ENCODE measurements at regions not wholly inside any gene's neighbourhood (a gene's known extent, or its start where the extent isn't known, plus 50 kb on each side); places are given as distances from the start of the nearest gene placed in this dataset.
A peak's percentile ranks its signal among the peaks of the same experiment; 100 is the strongest.

- in situ Hi-C loops (cut with MboI) (no loop called here), intact Hi-C loops (cut with micrococcal nuclease) (no loop called here)
- no peak overlapping the region for H3K27ac ChIP-seq (ENCODE audit: extremely low read depth, low read depth, low read length)
- ChIA-PET POLR2A (interaction anchor here (0.6 kb wide), 1 partner anchor 11 kb away, joined by 3 read pairs; no protein-coding TSS in a partner anchor), CTCF (ENCODE audit: low intra/inter-chr PET ratio) (no interaction called here)
- WGBS (ENCODE audit: insufficient coverage, low coverage, missing lambda C conversion rate) = 1% methylated on average over 4 of the region's 4 CpGs
- FAIRE-seq (no peak), ATAC-seq (no peak), DNase-seq (ENCODE audit: extremely low read depth in 1 of 4, low spot score in 3 of 4) (no peak)
- H2AFZ ChIP-seq (ENCODE audit: low read depth, low read length) = no peak overlapping the region
- no peaks in the 10 kb centered on the region for H4K20me1 ChIP-seq (replicated peaks; ENCODE audit: control insufficient read depth, insufficient read depth, low read length)
- no peak overlapping the region for H3K4me2 ChIP-seq (ENCODE audit: insufficient read depth, low read length)
- BruUV-seq (replicated peaks) = no TSS peak
- no peak overlapping the region for H3K4me3 ChIP-seq
- H3K9ac ChIP-seq (ENCODE audit: insufficient read depth in 1 of 2, low read depth in 2 of 2, low read length in 2 of 2) = no peak overlapping the region
- no peaks in the 10 kb centered on the region for H3K9me1 ChIP-seq (ENCODE audit: control insufficient read depth, insufficient read depth, low read length)
- 0 out of 2 replicates have a peak, but pooled peaks have one; percentile 23 for TF ChIP-seq SPI1 (IDR thresholded peaks at IDR 0.05; ENCODE audit: borderline replicate concordance, low read depth, low read length)
- TF ChIP-seq, protein P1, sequence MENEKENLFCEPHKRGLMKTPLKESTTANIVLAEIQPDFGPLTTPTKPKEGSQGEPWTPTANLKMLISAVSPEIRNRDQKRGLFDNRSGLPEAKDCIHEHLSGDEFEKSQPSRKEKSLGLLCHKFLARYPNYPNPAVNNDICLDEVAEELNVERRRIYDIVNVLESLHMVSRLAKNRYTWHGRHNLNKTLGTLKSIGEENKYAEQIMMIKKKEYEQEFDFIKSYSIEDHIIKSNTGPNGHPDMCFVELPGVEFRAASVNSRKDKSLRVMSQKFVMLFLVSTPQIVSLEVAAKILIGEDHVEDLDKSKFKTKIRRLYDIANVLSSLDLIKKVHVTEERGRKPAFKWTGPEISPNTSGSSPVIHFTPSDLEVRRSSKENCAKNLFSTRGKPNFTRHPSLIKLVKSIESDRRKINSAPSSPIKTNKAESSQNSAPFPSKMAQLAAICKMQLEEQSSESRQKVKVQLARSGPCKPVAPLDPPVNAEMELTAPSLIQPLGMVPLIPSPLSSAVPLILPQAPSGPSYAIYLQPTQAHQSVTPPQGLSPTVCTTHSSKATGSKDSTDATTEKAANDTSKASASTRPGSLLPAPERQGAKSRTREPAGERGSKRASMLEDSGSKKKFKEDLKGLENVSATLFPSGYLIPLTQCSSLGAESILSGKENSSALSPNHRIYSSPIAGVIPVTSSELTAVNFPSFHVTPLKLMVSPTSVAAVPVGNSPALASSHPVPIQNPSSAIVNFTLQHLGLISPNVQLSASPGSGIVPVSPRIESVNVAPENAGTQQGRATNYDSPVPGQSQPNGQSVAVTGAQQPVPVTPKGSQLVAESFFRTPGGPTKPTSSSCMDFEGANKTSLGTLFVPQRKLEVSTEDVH (IDR thresholded peaks at IDR 0.05; ENCODE audit: low read depth, partially characterized antibody) = no peak
- no peaks in the 10 kb centered on the region for H3K9me3 ChIP-seq (replicated peaks; ENCODE audit: control insufficient read depth, insufficient read depth, low read depth, low read length)
- H3K27me3 ChIP-seq (ENCODE audit: control insufficient read depth in 2 of 2, insufficient read depth in 2 of 2, low read length in 2 of 2) = no peaks in the 10 kb centered on the region
- H3K36me3 ChIP-seq (ENCODE audit: control insufficient read depth, insufficient read depth, low read length) = no peaks in the 10 kb centered on the region
- no peaks in the 10 kb centered on the region for H3K4me1 ChIP-seq (replicated peaks in 1 of 2; ENCODE audit: control insufficient read depth in 2 of 2, insufficient read depth in 2 of 2, low read length in 2 of 2)
- no peaks in the 10 kb centered on the region for H3K79me2 ChIP-seq (ENCODE audit: control insufficient read depth, insufficient read depth, low read length)
Measured at GRCh38 chr2:150109912-150110311, 377.6 kb downstream of the RND3 start.

GRCh38 chr2:150109028-150109427 lies 378.4 kb downstream of the RND3 start:
- no peak for ATAC-seq
- H3K4me2 ChIP-seq (ENCODE audit: insufficient read depth, low read length) = no peak overlapping the region
- DNase-seq (ENCODE audit: extremely low read depth in 1 of 4, low spot score in 3 of 4) = no peak
- intact Hi-C loops (cut with micrococcal nuclease) = no loop called here
- H2AFZ ChIP-seq (ENCODE audit: low read depth, low read length) = no peak overlapping the region
- H3K9ac ChIP-seq (ENCODE audit: insufficient read depth in 1 of 2, low read depth in 2 of 2, low read length in 2 of 2) = no peak overlapping the region
- no peaks in the 10 kb centered on the region for H3K79me2 ChIP-seq (ENCODE audit: control insufficient read depth, insufficient read depth, low read length)
- in situ Hi-C loops (cut with MboI) = no loop called here
- ChIA-PET CTCF (ENCODE audit: low intra/inter-chr PET ratio) (no interaction called here), POLR2A (no interaction called here)
- FAIRE-seq = no peak
- no peaks in the 10 kb centered on the region for H3K4me1 ChIP-seq (replicated peaks in 1 of 2; ENCODE audit: control insufficient read depth in 2 of 2, insufficient read depth in 2 of 2, low read length in 2 of 2)
- no TSS peak for BruUV-seq (replicated peaks)
- no peaks in the 10 kb centered on the region for H3K36me3 ChIP-seq (ENCODE audit: control insufficient read depth, insufficient read depth, low read length)
- no peaks in the 10 kb centered on the region for H4K20me1 ChIP-seq (replicated peaks; ENCODE audit: control insufficient read depth, insufficient read depth, low read length)
- H3K27me3 ChIP-seq (ENCODE audit: control insufficient read depth in 2 of 2, insufficient read depth in 2 of 2, low read length in 2 of 2) = no peaks in the 10 kb centered on the region
- 5% methylated on average over 3 of the region's 3 CpGs for WGBS (ENCODE audit: insufficient coverage, low coverage, missing lambda C conversion rate)
- H3K27ac ChIP-seq (ENCODE audit: extremely low read depth, low read depth, low read length) = no peak overlapping the region
- no peaks in the 10 kb centered on the region for H3K9me1 ChIP-seq (ENCODE audit: control insufficient read depth, insufficient read depth, low read length)
- H3K4me3 ChIP-seq = no peak overlapping the region
- H3K9me3 ChIP-seq (replicated peaks; ENCODE audit: control insufficient read depth, insufficient read depth, low read depth, low read length) = no peaks in the 10 kb centered on the region
- no peak for TF ChIP-seq SMC3 (conservative IDR thresholded peaks at IDR 0.05; ENCODE audit: insufficient read depth, low read depth, low read length)
- no peak for TF ChIP-seq CTBP1 (IDR thresholded peaks at IDR 0.05; ENCODE audit: borderline replicate concordance)
- no peak for TF ChIP-seq ESRRA (IDR thresholded peaks at IDR 0.05; ENCODE audit: borderline replicate concordance, low read depth)
- TF ChIP-seq GATAD2A (IDR thresholded peaks at IDR 0.05) = no peak
- TF ChIP-seq RBBP5 (IDR thresholded peaks at IDR 0.05; ENCODE audit: borderline replicate concordance, insufficient read depth, low read length, poor library complexity, severe bottlenecking) = no peak
- TF ChIP-seq PATZ1 (CRISPR knock-in tag; IDR thresholded peaks at IDR 0.05; ENCODE audit: borderline replicate concordance) = no peak
- TF ChIP-seq, protein P2, sequence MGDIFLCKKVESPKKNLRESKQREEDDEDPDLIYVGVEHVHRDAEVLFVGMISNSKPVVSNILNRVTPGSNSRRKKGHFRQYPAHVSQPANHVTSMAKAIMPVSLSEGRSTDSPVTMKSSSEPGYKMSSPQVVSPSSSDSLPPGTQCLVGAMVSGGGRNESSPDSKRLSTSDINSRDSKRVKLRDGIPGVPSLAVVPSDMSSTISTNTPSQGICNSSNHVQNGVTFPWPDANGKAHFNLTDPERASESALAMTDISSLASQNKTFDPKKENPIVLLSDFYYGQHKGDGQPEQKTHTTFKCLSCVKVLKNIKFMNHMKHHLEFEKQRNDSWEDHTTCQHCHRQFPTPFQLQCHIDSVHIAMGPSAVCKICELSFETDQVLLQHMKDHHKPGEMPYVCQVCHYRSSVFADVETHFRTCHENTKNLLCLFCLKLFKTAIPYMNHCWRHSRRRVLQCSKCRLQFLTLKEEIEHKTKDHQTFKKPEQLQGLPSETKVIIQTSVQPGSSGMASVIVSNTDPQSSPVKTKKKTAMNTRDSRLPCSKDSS (IDR thresholded peaks at IDR 0.05; ENCODE audit: low read depth, partially characterized antibody) = no peak
- no peak for TF ChIP-seq MCM5 (IDR thresholded peaks at IDR 0.05; ENCODE audit: low read depth)

Measured in K562 (cell line).